PC-3 (cell line): ENCODE measurements at regions not wholly inside any gene's neighbourhood (a gene's known extent, or its start where the extent isn't known, plus 50 kb on each side); places are given as distances from the start of the nearest gene placed in this dataset.
"Not testable (repeated sequence)": the region's sequence is repeated elsewhere in the genome, so short reads cannot be mapped to it uniquely, and the experiment has no call there.

Experiments used
- ATAC-seq: fragments of 200-7000 bp; cut with Tn5 transposase; 2 replicates; pipeline ENCODE4 v1.9.1; 2020; ENCODE audit warnings: mild to moderate bottlenecking, moderate library complexity
- BruUV-seq: library from RNA; stranded (reverse); fragments of 400-500 nt; replicated peaks from 2 replicates; lab custom pipeline; 2021; lab: Mats Ljungman, UMichigan
- CTCF ChIA-PET: fragments of 300-600 bp; sonication (Branson Sonifier 250); formaldehyde crosslinking; loops from one replicate; lab custom pipeline; 2022; ENCODE audit warnings: antibody characterized with exemption; lab: Charles Lee
- POLR2A ChIA-PET: fragments of 300-600 bp; sonication (Branson Sonifier 250); formaldehyde crosslinking; loops from one replicate; lab custom pipeline; 2022; ENCODE audit warnings: antibody characterized with exemption; ENCODE audit not compliant: unreplicated experiment; lab: Charles Lee
- DNase-seq: peaks from one replicate; pipeline ENCODE4 v3.0.0-alpha.2; 2015
- H2AFZ ChIP-seq: fragments of 300-600 bp; sonication (generic); 2 replicates; pipeline ENCODE4 v1.6.0; 2016; ENCODE audit warnings: antibody characterized with exemption, low read length
- H3F3A ChIP-seq: fragments of 300-600 bp; sonication (generic); one replicate; pipeline ENCODE4 v1.6.0; 2017; ENCODE audit warnings: antibody characterized with exemption, low read length, control low read depth, mild to moderate bottlenecking; ENCODE audit not compliant: unreplicated experiment
- H3K27ac ChIP-seq: fragments of 300-600 bp; sonication (generic); 2 replicates; pipeline ENCODE4 v1.5.1; 2016; ENCODE audit warnings: mild to moderate bottlenecking, low read length
- H3K27me3 ChIP-seq: fragments of 300-600 bp; sonication (generic); 2 replicates; pipeline ENCODE4 v1.6.1; 2016; ENCODE audit warnings: low read length, mixed read lengths
- H3K36me3 ChIP-seq: fragments of 300-600 bp; sonication (generic); 2 replicates; pipeline ENCODE4 v1.6.1; 2016; ENCODE audit warnings: low read depth, mixed run types, low read length, mixed read lengths
- H3K4me1 ChIP-seq: fragments of 300-600 bp; sonication (generic); 2 replicates; pipeline ENCODE4 v1.5.1; 2016; ENCODE audit warnings: low read length; ENCODE audit not compliant: insufficient read depth
- H3K4me2 ChIP-seq: fragments of 300-600 bp; sonication (generic); 2 replicates; pipeline ENCODE4 v1.6.0; 2016; ENCODE audit warnings: low read length
- H3K4me3 ChIP-seq: fragments of 300-600 bp; sonication (generic); 2 replicates; pipeline ENCODE4 v1.5.1; 2016; ENCODE audit warnings: mild to moderate bottlenecking, low read length, mixed read lengths
- H3K79me2 ChIP-seq: fragments of 300-600 bp; sonication (generic); 2 replicates; pipeline ENCODE4 v1.6.1; 2017; ENCODE audit warnings: low read length, mixed read lengths
- H3K9ac ChIP-seq: fragments of 300-600 bp; sonication (generic); 2 replicates; pipeline ENCODE4 v1.6.0; 2016; ENCODE audit warnings: mild to moderate bottlenecking, low read length
- H3K9me2 ChIP-seq: fragments of 300-600 bp; sonication (generic); replicated peaks from 2 replicates; pipeline ENCODE4 v1.6.1; 2016; ENCODE audit warnings: mixed run types, low read length, mixed read lengths
- H3K9me3 ChIP-seq: fragments of 300-600 bp; sonication (generic); 2 replicates; pipeline ENCODE4 v1.6.1; 2016; ENCODE audit warnings: low read length, mixed read lengths
- H4K20me1 ChIP-seq: fragments of 300-600 bp; sonication (generic); 2 replicates; pipeline ENCODE4 v1.6.1; 2016; ENCODE audit warnings: low read length, mixed read lengths
- EZH2 ChIP-seq: fragments of 300-600 bp; sonication (generic); IDR thresholded peaks from one replicate; pipeline ENCODE4 v1.6.1; 2017; ENCODE audit warnings: antibody characterized with exemption, mild to moderate bottlenecking, low read length; ENCODE audit not compliant: unreplicated experiment
- EZH2phosphoT487 ChIP-seq: fragments of 300-600 bp; sonication (generic); IDR thresholded peaks from 2 replicates; pipeline ENCODE4 v1.6.1; 2018; ENCODE audit warnings: mild to moderate bottlenecking, antibody characterized with exemption, low read length, borderline replicate concordance
- intact Hi-C: fragments of 100-400 bp; cut with micrococcal nuclease; formaldehyde crosslinking; loops from 2 replicates; pipeline ENCODE4 v1.9.0; 2023
- TF ChIP-seq, protein P1 (sequence below): fragments of 300-600 bp; sonication (generic); conservative IDR thresholded peaks from 2 replicates; pipeline ENCODE4 v1.5.1; 2017; ENCODE audit warnings: antibody characterized with exemption, low read depth, mild to moderate bottlenecking, low read length

GRCh38 chr18:78826631-78827030 lies 153.0 kb upstream of the SALL3 start:
- no peak overlapping the region for H3K27ac ChIP-seq
- BruUV-seq = no TSS peak
- CTCF ChIA-PET = no interaction called here
- H2AFZ ChIP-seq = no peak overlapping the region
- no peak overlapping the region for H3K9ac ChIP-seq
- no peaks in the 10 kb centered on the region for H3F3A ChIP-seq
- no peaks in the 10 kb centered on the region for H3K9me2 ChIP-seq
- intact Hi-C loops = no loop called here
- ATAC-seq (no peak), DNase-seq (no peak)
- no peaks in the 10 kb centered on the region for H3K36me3 ChIP-seq
- POLR2A ChIA-PET = no interaction called here
- no peak overlapping the region for H3K4me3 ChIP-seq
- no peaks in the 10 kb centered on the region for H3K9me3 ChIP-seq
- H3K27me3 ChIP-seq = peaks cover 89% of the 10 kb centered on the region
- TF ChIP-seq, protein P1, sequence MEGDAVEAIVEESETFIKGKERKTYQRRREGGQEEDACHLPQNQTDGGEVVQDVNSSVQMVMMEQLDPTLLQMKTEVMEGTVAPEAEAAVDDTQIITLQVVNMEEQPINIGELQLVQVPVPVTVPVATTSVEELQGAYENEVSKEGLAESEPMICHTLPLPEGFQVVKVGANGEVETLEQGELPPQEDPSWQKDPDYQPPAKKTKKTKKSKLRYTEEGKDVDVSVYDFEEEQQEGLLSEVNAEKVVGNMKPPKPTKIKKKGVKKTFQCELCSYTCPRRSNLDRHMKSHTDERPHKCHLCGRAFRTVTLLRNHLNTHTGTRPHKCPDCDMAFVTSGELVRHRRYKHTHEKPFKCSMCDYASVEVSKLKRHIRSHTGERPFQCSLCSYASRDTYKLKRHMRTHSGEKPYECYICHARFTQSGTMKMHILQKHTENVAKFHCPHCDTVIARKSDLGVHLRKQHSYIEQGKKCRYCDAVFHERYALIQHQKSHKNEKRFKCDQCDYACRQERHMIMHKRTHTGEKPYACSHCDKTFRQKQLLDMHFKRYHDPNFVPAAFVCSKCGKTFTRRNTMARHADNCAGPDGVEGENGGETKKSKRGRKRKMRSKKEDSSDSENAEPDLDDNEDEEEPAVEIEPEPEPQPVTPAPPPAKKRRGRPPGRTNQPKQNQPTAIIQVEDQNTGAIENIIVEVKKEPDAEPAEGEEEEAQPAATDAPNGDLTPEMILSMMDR = no peak
- no peak for TF ChIP-seq EZH2
- TF ChIP-seq EZH2phosphoT487 = no peak
- H3K79me2 ChIP-seq = no peaks in the 10 kb centered on the region
- no peaks in the 10 kb centered on the region for H3K4me1 ChIP-seq
- H4K20me1 ChIP-seq = no peaks in the 10 kb centered on the region
- H3K4me2 ChIP-seq = no peak overlapping the region

DNA sequence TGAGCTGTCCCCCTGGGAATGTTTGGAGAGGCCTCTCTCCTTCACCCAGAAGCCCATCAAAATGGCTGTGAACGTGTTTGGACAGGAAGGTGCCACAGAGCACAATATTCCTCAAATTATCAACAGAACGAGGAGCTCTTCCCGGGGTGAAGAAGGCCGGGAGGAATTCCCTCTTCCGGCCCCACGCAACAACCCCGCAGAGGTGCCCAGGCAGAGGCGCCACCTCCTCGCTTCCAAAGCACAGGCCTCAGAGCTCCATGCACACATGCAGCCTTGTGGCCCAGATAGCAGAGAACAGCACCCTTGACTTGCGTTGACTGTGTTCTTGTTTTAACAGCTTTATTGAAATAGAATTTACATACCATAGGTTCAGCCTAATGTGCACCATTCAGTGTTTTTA lies 152.5 kb upstream of the SALL3 start:
- H3F3A ChIP-seq = no peaks in the 10 kb centered on the region
- no peak overlapping the region for H3K27ac ChIP-seq
- no peak overlapping the region for H2AFZ ChIP-seq
- no peaks in the 10 kb centered on the region for H3K9me2 ChIP-seq
- no peaks in the 10 kb centered on the region for H3K36me3 ChIP-seq
- H3K4me2 ChIP-seq = no peak overlapping the region
- POLR2A ChIA-PET = no interaction called here
- no TSS peak for BruUV-seq
- H3K9ac ChIP-seq = no peak overlapping the region
- no peak overlapping the region for H3K4me3 ChIP-seq
- H3K9me3 ChIP-seq = no peaks in the 10 kb centered on the region
- H3K27me3 ChIP-seq = peaks cover 84% of the 10 kb centered on the region
- CTCF ChIA-PET = no interaction called here
- TF ChIP-seq, protein P1 = no peak
- TF ChIP-seq EZH2 (no peak), EZH2phosphoT487 (no peak)
- no peak for ATAC-seq
- no peaks in the 10 kb centered on the region for H3K4me1 ChIP-seq
- intact Hi-C loops = no loop called here
- H3K79me2 ChIP-seq = no peaks in the 10 kb centered on the region
- no peak for DNase-seq
- no peaks in the 10 kb centered on the region for H4K20me1 ChIP-seq

DNA sequence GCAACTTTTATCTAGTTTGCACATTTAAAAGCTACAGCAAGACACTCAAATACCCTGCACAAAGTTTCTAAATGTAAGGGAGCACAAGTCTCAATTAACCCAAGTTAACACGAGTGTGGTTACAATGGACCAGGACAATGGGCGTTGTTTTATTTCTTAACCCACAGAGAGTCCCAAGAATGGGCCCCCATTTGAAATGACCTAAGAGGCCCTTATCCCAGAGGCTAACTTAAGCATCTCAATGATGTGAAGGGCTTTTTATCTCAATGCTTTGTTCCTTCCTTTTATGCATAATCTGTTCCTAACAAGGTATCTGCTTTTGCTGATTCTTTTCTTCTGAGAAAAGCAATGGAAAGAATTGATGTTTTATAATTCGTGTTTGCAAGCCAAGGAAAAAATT lies 151.5 kb upstream of the SALL3 start:
- DNase-seq (no peak), ATAC-seq (no peak)
- Histone ChIP-seq H4K20me1 (no peaks in the 10 kb centered on the region), H3K27ac (no peak overlapping the region), H3K79me2 (no peaks in the 10 kb centered on the region), H3K27me3 (peaks cover 76% of the 10 kb centered on the region), H3K9me3 (no peaks in the 10 kb centered on the region), H3F3A (no peaks in the 10 kb centered on the region), H3K36me3 (no peaks in the 10 kb centered on the region), H3K9ac (no peak overlapping the region), H3K4me1 (no peaks in the 10 kb centered on the region), H3K9me2 (no peaks in the 10 kb centered on the region), H2AFZ (no peak overlapping the region), H3K4me3 (no peak overlapping the region), H3K4me2 (no peak overlapping the region)
- BruUV-seq = no TSS peak
- intact Hi-C loops = no loop called here
- TF ChIP-seq EZH2phosphoT487 = no peak
- no peak for TF ChIP-seq EZH2
- TF ChIP-seq, protein P1 = no peak
- CTCF ChIA-PET = no interaction called here
- POLR2A ChIA-PET = no interaction called here

- H3K4me2 ChIP-seq, H3K27ac ChIP-seq, H3K36me3 ChIP-seq, DNase-seq, POLR2A ChIA-PET, H4K20me1 ChIP-seq, intact Hi-C loops, H3K9me3 ChIP-seq, H3K9me2 ChIP-seq, H3K9ac ChIP-seq, H2AFZ ChIP-seq, H3K79me2 ChIP-seq, H3K4me1 ChIP-seq, H3K4me3 ChIP-seq, ATAC-seq, H3F3A ChIP-seq, CTCF ChIA-PET, BruUV-seq: not testable (repeated sequence)
- H3K27me3 ChIP-seq = peaks cover 71% of the 10 kb centered on the region
Observed at GRCh38 chr18:78829026-78829425, 150.6 kb upstream of the SALL3 start.
